KMS-11 (cell line): ENCODE measurements at regions not wholly inside any gene's neighbourhood (a gene's known extent, or its start where the extent isn't known, plus 50 kb on each side); places are given as distances from the start of the nearest gene placed in this dataset.
"Not testable (repeated sequence)": the region's sequence is repeated elsewhere in the genome, so short reads cannot be mapped to it uniquely, and the experiment has no call there.

Experiments
- H2AFZ ChIP-seq: fragments of 200-600 bp; sonication (generic); 2 replicates; pipeline ENCODE4 v1.6.1; 2016; ENCODE audit warnings: antibody characterized with exemption, mixed run types, low read depth
- H3K27ac ChIP-seq: fragments of 200-600 bp; sonication (generic); 2 replicates; pipeline ENCODE4 v1.6.1; 2016; ENCODE audit warnings: mild to moderate bottlenecking, mixed run types
- H3K27me3 ChIP-seq: fragments of 200-600 bp; sonication (generic); 2 replicates; pipeline ENCODE4 v1.6.1; 2017; ENCODE audit warnings: mild to moderate bottlenecking, low read depth, mixed run types, moderate library complexity; ENCODE audit not compliant: insufficient read depth
- H3K36me3 ChIP-seq: fragments of 200-600 bp; sonication (generic); 2 replicates; pipeline ENCODE4 v1.6.1; 2017; ENCODE audit warnings: mild to moderate bottlenecking, mixed run types; ENCODE audit not compliant: insufficient read depth
- H3K4me1 ChIP-seq: fragments of 200-600 bp; sonication (generic); 2 replicates; pipeline ENCODE4 v1.6.1; 2016; ENCODE audit warnings: mild to moderate bottlenecking, low read depth, mixed run types; ENCODE audit not compliant: poor library complexity, severe bottlenecking
- H3K4me2 ChIP-seq: fragments of 200-600 bp; sonication (generic); 2 replicates; pipeline ENCODE4 v1.7.0; 2016; ENCODE audit warnings: mild to moderate bottlenecking, mixed run types
- H3K4me3 ChIP-seq: fragments of 200-600 bp; sonication (generic); IDR thresholded peaks from 2 replicates; pipeline ENCODE4 v1.6.1; 2017; ENCODE audit warnings: low read depth, low read length, mixed read lengths; ENCODE audit not compliant: insufficient read depth
- H3K79me2 ChIP-seq: fragments of 200-600 bp; sonication (generic); 2 replicates; pipeline ENCODE4 v1.6.1; 2016; ENCODE audit warnings: low read depth, mixed run types; ENCODE audit not compliant: insufficient read depth
- H3K9ac ChIP-seq: fragments of 200-600 bp; sonication (generic); 2 replicates; pipeline ENCODE4 v1.6.1; 2016; ENCODE audit warnings: mild to moderate bottlenecking, mixed run types
- H4K20me1 ChIP-seq: fragments of 200-600 bp; sonication (generic); 2 replicates; pipeline ENCODE4 v1.6.1; 2016; ENCODE audit warnings: mild to moderate bottlenecking, mixed run types; ENCODE audit not compliant: insufficient read depth
- TF ChIP-seq, protein P1 (sequence below): fragments of 200-600 bp; sonication (generic); conservative IDR thresholded peaks from 2 replicates; pipeline ENCODE4 v1.6.1; 2017; ENCODE audit warnings: low read depth, mild to moderate bottlenecking, antibody characterized with exemption, low read length, moderate library complexity, mixed read lengths

DNA sequence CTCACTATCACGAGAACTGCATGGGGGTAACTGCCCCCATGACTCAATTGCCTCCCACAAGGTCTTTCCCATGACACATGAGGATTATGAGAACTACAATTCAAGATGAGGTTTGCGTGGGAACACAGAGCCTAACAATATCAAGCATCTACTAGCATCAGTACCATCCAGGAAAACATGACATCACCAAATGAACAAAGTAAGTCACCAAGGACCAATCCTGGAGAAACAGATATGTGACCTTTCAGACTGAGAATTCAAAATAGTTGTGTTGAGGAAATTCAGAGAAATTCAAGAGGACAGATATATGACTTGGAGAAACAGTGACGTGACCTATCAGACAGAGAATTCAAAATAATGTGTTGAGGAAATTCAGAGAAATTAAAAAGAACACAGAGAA is 65.8 kb upstream of the TMTC2 start:
- Histone ChIP-seq H3K4me2 (no peak overlapping the region), H3K27ac (no peak overlapping the region), H2AFZ (no peak overlapping the region), H3K79me2 (no peaks in the 10 kb centered on the region), H4K20me1 (no peaks in the 10 kb centered on the region), H3K4me3 (no peak overlapping the region), H3K36me3 (no peaks in the 10 kb centered on the region), H3K27me3 (no peaks in the 10 kb centered on the region), H3K9ac (no peak overlapping the region), H3K4me1 (no peaks in the 10 kb centered on the region)
- TF ChIP-seq, protein P1, sequence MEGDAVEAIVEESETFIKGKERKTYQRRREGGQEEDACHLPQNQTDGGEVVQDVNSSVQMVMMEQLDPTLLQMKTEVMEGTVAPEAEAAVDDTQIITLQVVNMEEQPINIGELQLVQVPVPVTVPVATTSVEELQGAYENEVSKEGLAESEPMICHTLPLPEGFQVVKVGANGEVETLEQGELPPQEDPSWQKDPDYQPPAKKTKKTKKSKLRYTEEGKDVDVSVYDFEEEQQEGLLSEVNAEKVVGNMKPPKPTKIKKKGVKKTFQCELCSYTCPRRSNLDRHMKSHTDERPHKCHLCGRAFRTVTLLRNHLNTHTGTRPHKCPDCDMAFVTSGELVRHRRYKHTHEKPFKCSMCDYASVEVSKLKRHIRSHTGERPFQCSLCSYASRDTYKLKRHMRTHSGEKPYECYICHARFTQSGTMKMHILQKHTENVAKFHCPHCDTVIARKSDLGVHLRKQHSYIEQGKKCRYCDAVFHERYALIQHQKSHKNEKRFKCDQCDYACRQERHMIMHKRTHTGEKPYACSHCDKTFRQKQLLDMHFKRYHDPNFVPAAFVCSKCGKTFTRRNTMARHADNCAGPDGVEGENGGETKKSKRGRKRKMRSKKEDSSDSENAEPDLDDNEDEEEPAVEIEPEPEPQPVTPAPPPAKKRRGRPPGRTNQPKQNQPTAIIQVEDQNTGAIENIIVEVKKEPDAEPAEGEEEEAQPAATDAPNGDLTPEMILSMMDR = no peak

DNA sequence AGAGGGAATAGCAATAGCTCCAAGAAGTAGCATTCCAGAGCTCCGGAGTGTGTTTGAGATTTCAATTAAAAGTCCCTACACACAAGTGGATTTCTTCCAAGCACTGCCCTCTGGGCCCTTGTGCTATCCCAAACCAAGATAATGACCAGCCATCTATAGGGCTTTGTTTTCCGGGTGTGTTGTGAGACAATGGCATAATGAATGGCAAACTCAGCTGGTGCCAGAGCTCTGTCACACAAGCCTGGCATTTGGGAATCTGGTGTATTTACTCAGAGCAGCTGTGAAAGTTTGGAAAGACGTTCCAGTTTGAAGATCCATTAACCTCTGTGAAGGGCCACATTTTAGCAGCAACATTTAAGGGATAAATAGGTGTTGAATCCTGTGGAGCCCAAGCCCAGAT is 61.2 kb upstream of the TMTC2 start:
- no peaks in the 10 kb centered on the region for H3K36me3 ChIP-seq
- H3K27me3 ChIP-seq = no peaks in the 10 kb centered on the region
- H3K79me2 ChIP-seq = no peaks in the 10 kb centered on the region
- H3K27ac ChIP-seq = no peak overlapping the region
- H3K4me2 ChIP-seq = no peak overlapping the region
- no peaks in the 10 kb centered on the region for H3K4me1 ChIP-seq
- no peaks in the 10 kb centered on the region for H4K20me1 ChIP-seq
- no peak overlapping the region for H2AFZ ChIP-seq
- TF ChIP-seq, protein P1 = no peak
- H3K4me3 ChIP-seq = no peak overlapping the region
- H3K9ac ChIP-seq = no peak overlapping the region

DNA sequence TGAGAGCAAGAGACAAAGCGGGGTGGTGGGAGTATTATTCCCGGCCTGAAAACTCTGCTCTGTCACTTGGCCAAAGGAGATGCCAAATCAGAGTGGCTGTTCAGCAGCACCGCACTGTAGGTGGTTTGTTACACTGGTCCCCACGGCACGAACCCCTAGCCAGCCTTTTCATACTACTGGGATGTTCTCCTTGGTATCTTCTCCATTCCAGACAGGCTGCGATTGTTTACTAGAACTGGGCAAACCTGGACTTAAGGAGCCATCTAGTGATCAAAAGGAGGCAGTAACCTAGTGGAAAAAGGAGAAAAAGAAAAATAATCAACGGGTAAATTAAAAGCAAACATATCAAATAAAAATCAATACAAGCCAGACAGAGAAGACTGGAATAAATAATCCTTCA is 58.9 kb upstream of the TMTC2 start:
- no peaks in the 10 kb centered on the region for H4K20me1 ChIP-seq
- no peak overlapping the region for H2AFZ ChIP-seq
- H3K4me1 ChIP-seq = no peaks in the 10 kb centered on the region
- H3K9ac ChIP-seq = no peak overlapping the region
- no peaks in the 10 kb centered on the region for H3K79me2 ChIP-seq
- H3K4me3 ChIP-seq = no peak overlapping the region
- TF ChIP-seq, protein P1 = peak; percentile 51; the same call in 1 of the 2 replicates
- no peaks in the 10 kb centered on the region for H3K27me3 ChIP-seq
- H3K27ac ChIP-seq = no peak overlapping the region
- H3K36me3 ChIP-seq = no peaks in the 10 kb centered on the region
- H3K4me2 ChIP-seq = no peak overlapping the region

DNA sequence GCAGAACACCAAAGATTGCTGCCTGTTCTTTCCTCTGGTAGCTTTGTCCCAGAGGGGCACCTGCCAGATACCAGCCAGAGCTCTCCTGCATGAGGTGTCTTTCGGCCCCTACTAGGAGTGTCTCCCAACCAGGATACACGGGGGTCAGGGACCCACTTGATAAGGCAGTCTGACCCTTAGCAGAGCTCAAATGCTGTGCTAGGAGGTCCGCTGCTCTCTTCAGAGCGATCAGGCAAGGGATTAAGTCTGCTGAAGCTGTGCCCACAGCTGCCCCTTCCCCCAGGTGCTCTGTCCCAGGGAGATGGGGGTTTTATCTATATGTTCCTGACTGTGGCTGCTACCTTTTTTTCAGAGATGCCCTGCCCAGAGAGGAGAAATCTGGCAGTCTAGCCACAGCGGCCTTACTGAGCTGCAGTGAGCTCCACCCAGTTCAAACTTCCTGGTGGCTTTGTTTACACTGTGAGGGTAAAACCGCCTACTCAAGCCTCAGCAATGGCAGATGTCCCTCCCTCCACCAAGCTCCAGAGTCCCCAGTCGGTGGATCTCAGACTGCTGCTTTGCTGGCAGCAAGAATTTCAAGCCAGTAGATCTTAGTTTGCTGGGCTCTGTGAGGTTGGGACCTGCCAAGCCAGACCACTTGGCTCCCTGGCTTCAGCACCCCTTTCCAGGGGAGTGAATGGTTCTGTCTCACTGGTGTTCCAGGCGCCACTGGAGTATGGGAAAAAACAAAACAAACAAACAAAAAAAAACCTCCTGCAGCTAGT is 52.0 kb upstream of the TMTC2 start:
- not testable (repeated sequence) for H3K9ac ChIP-seq, H3K27me3 ChIP-seq, H2AFZ ChIP-seq

DNA sequence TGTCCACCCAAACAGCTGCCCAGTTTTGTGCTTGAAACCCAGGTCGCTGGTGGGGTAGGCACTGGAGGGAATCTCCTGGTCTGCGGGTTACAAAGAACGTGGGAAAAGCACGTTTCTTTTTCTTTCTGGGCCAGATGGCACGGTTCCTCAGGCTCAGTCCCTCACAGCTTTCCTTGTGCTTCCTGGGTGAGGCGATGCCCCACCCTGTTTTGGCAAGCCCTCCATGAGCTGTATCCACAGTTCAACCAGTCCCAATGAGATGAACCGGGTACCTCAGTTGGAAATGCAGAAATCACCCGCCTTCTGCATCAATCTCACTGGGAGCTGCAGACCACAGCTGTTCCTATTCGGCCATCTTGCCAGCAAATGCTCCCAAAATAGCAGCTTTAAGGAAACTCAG is 51.4 kb upstream of the TMTC2 start:
- no peaks in the 10 kb centered on the region for H3K4me1 ChIP-seq
- TF ChIP-seq, protein P1 = no peak
- no peak overlapping the region for H3K9ac ChIP-seq
- H3K36me3 ChIP-seq = no peaks in the 10 kb centered on the region
- H3K27ac ChIP-seq = no peak overlapping the region
- no peak overlapping the region for H3K4me3 ChIP-seq
- H3K4me2 ChIP-seq = no peak overlapping the region
- H4K20me1 ChIP-seq = no peaks in the 10 kb centered on the region
- H2AFZ ChIP-seq = no peak overlapping the region
- no peaks in the 10 kb centered on the region for H3K79me2 ChIP-seq
- no peaks in the 10 kb centered on the region for H3K27me3 ChIP-seq

More for the DNA sequence above, 52.0 kb upstream of the TMTC2 start:
- H3K27ac ChIP-seq, H3K4me3 ChIP-seq, H4K20me1 ChIP-seq, H3K79me2 ChIP-seq, H3K4me2 ChIP-seq, H3K4me1 ChIP-seq, H3K36me3 ChIP-seq: not testable (repeated sequence)
